A673 (cell line): ENCODE measurements at regions not wholly inside any gene's neighbourhood (a gene's known extent, or its start where the extent isn't known, plus 50 kb on each side); places are given as distances from the start of the nearest gene placed in this dataset.

Experiments used
- BruUV-seq: library from RNA; stranded (reverse); fragments of 400-500 nt; replicated peaks from 2 replicates; lab custom pipeline; 2021; lab: Mats Ljungman, UMichigan
- CTCF ChIA-PET: fragments of 300-600 bp; sonication (Branson Sonifier 250); formaldehyde crosslinking; loops from one replicate; lab custom pipeline; 2022; ENCODE audit warnings: antibody characterized with exemption; lab: Charles Lee
- POLR2A ChIA-PET: fragments of 300-600 bp; sonication (Branson Sonifier 250); formaldehyde crosslinking; loops from one replicate; lab custom pipeline; 2022; ENCODE audit warnings: antibody characterized with exemption; ENCODE audit not compliant: low non-redundant PET; lab: Charles Lee
- DNase-seq: peaks from one replicate; pipeline ENCODE4 v3.0.0-alpha.2; 2015; ENCODE audit warnings: low spot score
- H3K27ac ChIP-seq: fragments of 200-600 bp; sonication (generic); 2 replicates; pipeline ENCODE4 v1.5.1; 2016; ENCODE audit warnings: mixed run types, low read depth, mild to moderate bottlenecking, mixed read lengths, antibody characterized with exemption, low read length; ENCODE audit not compliant: poor library complexity, severe bottlenecking
- H3K27me3 ChIP-seq: fragments of 200-600 bp; sonication (generic); replicated peaks from 2 replicates; pipeline ENCODE4 v1.6.1; 2017; ENCODE audit warnings: mixed run types, low read depth, mild to moderate bottlenecking, mixed read lengths, antibody characterized with exemption, low read length; ENCODE audit not compliant: insufficient read depth, poor library complexity
- H3K36me3 ChIP-seq: fragments of 200-600 bp; sonication (generic); 2 replicates; pipeline ENCODE4 v1.6.1; 2016; ENCODE audit warnings: mixed run types, mild to moderate bottlenecking, mixed read lengths, antibody characterized with exemption, low read length; ENCODE audit not compliant: insufficient read depth, poor library complexity, severe bottlenecking
- H3K4me1 ChIP-seq: fragments of 200-600 bp; sonication (generic); 2 replicates; pipeline ENCODE4 v1.6.1; 2017; ENCODE audit warnings: mixed run types, mild to moderate bottlenecking, mixed read lengths, antibody characterized with exemption, low read length; ENCODE audit not compliant: insufficient read depth, poor library complexity, severe bottlenecking
- H3K4me3 ChIP-seq: fragments of 200-600 bp; sonication (generic); 2 replicates; pipeline ENCODE4 v1.5.1; 2016; ENCODE audit warnings: low read depth, mixed run types, mild to moderate bottlenecking, mixed read lengths, low read length; ENCODE audit not compliant: poor library complexity, severe bottlenecking
- H3K9me3 ChIP-seq: fragments of 200-600 bp; sonication (generic); 2 replicates; pipeline ENCODE4 v1.6.1; 2016; ENCODE audit warnings: mixed run types, low read depth, mild to moderate bottlenecking, mixed read lengths, antibody characterized with exemption, low read length; ENCODE audit not compliant: poor library complexity, severe bottlenecking
- EZH2 ChIP-seq: fragments of 200-600 bp; sonication (generic); IDR thresholded peaks from 2 replicates; pipeline ENCODE4 v1.6.1; 2017; ENCODE audit warnings: borderline replicate concordance, low read depth, mild to moderate bottlenecking, mixed read lengths, antibody characterized with exemption, low read length; ENCODE audit not compliant: poor library complexity, severe bottlenecking
- intact Hi-C: fragments of 100-400 bp; cut with micrococcal nuclease; formaldehyde crosslinking; loops from one replicate; pipeline ENCODE4 v1.10.0; 2022; ENCODE audit not compliant: unreplicated experiment
- TF ChIP-seq, protein P1 (sequence below): fragments of 300-800, 200-600 bp; sonication (generic); conservative IDR thresholded peaks from 2 replicates; pipeline ENCODE4 v1.5.1; 2017; ENCODE audit warnings: low read depth, mild to moderate bottlenecking, antibody characterized with exemption, low read length, moderate library complexity, mixed read lengths

DNA sequence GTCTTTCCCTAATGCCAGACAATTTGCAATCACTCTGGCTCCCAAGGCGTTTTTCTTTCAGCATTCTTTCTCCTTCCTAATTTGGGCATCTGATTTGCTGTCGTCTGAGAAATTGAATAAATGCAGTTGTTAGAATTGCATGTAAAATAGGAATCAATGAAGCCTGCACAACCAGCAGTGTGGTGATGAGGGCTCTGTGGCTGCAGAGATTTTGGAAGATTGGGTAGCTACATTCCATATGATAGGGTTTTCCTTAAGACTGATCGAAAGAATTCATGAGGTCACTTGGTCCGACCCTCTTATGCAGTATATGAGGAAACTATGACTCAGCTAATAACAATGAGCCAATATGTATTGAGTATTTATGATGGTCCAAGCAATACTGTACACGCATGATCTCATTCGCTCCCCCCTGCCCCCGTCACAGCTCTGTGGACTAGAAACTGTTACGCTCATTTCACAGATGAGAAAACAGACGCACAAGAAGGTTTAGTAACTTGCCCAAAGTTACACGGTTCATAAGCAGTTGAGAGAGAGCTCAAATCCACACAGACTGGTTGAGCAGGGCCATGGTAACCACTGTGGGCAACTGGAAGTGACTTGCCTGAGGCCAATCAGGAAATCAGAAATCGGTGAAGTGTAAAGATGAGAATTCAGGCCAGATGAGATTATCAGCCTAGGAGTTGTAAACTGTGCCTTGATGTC lies 527.2 kb downstream of the GATA3 start:
- Histone ChIP-seq H3K27me3 (no peaks in the 10 kb centered on the region), H3K27ac (no peak overlapping the region), H3K36me3 (no peaks in the 10 kb centered on the region), H3K4me3 (no peak overlapping the region), H3K9me3 (no peaks in the 10 kb centered on the region), H3K4me1 (no peaks in the 10 kb centered on the region)
- intact Hi-C loops, result no loop called here
- BruUV-seq, result no TSS peak
- ChIA-PET CTCF (no interaction called here), POLR2A (no interaction called here)
- TF ChIP-seq, protein P1, sequence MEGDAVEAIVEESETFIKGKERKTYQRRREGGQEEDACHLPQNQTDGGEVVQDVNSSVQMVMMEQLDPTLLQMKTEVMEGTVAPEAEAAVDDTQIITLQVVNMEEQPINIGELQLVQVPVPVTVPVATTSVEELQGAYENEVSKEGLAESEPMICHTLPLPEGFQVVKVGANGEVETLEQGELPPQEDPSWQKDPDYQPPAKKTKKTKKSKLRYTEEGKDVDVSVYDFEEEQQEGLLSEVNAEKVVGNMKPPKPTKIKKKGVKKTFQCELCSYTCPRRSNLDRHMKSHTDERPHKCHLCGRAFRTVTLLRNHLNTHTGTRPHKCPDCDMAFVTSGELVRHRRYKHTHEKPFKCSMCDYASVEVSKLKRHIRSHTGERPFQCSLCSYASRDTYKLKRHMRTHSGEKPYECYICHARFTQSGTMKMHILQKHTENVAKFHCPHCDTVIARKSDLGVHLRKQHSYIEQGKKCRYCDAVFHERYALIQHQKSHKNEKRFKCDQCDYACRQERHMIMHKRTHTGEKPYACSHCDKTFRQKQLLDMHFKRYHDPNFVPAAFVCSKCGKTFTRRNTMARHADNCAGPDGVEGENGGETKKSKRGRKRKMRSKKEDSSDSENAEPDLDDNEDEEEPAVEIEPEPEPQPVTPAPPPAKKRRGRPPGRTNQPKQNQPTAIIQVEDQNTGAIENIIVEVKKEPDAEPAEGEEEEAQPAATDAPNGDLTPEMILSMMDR, result no peak
- TF ChIP-seq EZH2, result no peak
- DNase-seq, result no peak

DNA sequence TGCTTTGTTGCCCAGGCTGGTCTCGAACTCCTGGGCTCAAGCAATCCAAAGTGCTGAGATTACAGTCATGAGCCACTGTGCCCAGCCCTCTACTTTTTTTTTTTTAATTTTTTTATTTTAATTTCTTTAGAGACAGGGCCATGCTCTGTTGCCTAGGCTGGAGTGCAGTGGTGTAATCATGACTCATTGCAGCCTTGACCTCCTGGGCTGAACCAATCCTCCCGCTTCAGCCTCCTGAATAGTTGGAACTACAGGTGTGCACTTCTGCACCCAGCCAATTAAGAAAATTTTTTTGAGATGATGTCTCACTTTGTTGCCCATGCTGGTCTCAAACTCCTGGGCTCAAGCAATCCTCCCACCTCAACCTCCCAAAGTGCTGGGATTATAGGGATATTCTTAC lies 528.6 kb downstream of the GATA3 start:
- no peak for DNase-seq
- H3K27me3 ChIP-seq, result no peaks in the 10 kb centered on the region
- no TSS peak for BruUV-seq
- ChIA-PET CTCF (no interaction called here), POLR2A (no interaction called here)
- no peaks in the 10 kb centered on the region for H3K9me3 ChIP-seq
- H3K4me1 ChIP-seq, result no peaks in the 10 kb centered on the region
- intact Hi-C loops, result no loop called here
- no peak overlapping the region for H3K27ac ChIP-seq
- TF ChIP-seq, protein P1, result no peak
- no peak for TF ChIP-seq EZH2
- no peaks in the 10 kb centered on the region for H3K36me3 ChIP-seq
- no peak overlapping the region for H3K4me3 ChIP-seq

DNA sequence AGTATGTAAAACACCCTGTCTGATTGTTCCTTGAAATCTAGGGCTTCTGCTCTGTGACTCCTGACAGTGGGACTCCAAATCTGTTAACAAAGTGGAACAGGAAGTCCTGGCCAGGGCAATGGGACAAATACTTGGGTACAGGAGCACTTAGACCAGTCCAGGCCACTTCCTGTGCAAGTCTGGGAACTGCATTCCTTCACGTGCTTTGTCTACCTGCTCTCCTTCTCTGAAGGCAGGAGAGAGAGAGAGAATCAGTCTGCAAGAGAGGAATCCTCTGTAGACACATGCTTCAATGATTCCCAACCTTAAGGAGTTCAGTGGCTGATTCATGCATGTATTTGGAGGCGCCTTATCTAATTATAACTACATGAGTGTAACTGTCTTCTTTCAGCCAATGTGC lies 530.2 kb downstream of the GATA3 start:
- TF ChIP-seq, protein P1, result no peak
- TF ChIP-seq EZH2, result no peak
- Histone ChIP-seq H3K36me3 (no peaks in the 10 kb centered on the region), H3K27ac (no peak overlapping the region), H3K27me3 (no peaks in the 10 kb centered on the region), H3K4me1 (no peaks in the 10 kb centered on the region), H3K9me3 (no peaks in the 10 kb centered on the region), H3K4me3 (no peak overlapping the region)
- CTCF ChIA-PET, result no interaction called here
- no peak for DNase-seq
- POLR2A ChIA-PET, result no interaction called here
- intact Hi-C loops, result no loop called here
- BruUV-seq, result no TSS peak
